GM21367 (cell line): ENCODE measurements at regions not wholly inside any gene's neighbourhood (a gene's known extent, or its start where the extent isn't known, plus 50 kb on each side); places are given as distances from the start of the nearest gene placed in this dataset.
A peak's percentile ranks its signal among the peaks of the same experiment; 100 is the strongest.

Experiments
- ATAC-seq: cut with Tn5 transposase; IDR thresholded peaks from one replicate; pipeline ENCODE4 v1.9.1; 2021; ENCODE audit not compliant: unreplicated experiment

GRCh38 chr10:61157182-61157581 lies 213.2 kb upstream of the RHOBTB1 start:
- ATAC-seq, result no peak

GRCh38 chr10:61153771-61154170 lies 209.8 kb upstream of the RHOBTB1 start:
- no peak for ATAC-seq

GRCh38 chr10:61151059-61151458 lies 207.1 kb upstream of the RHOBTB1 start:
- no peak for ATAC-seq

GRCh38 chr10:61148451-61148850 lies 204.5 kb upstream of the RHOBTB1 start:
- ATAC-seq, result no peak

DNA sequence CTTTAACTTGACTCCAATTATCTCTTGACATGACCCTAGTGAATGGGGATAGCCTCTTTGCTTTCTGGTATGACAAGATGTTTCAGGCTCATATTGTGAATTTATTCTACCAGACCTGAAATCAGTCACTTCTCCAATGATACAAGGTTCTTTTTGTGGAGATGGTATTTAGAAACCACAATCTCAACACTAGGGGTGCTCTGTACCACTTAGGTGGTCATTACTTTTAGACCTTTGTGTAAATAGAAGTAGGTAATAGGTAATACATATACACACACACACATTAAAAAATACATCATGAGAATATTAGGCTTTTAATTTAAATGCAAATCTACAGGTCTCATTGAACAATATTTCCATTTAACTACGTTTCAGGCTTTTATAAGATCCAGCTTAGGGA lies 199.0 kb upstream of the RHOBTB1 start:
- no peak for ATAC-seq

GRCh38 chr10:61140765-61141392 lies 196.9 kb upstream of the RHOBTB1 start:
- ATAC-seq, result peak; percentile 57

DNA sequence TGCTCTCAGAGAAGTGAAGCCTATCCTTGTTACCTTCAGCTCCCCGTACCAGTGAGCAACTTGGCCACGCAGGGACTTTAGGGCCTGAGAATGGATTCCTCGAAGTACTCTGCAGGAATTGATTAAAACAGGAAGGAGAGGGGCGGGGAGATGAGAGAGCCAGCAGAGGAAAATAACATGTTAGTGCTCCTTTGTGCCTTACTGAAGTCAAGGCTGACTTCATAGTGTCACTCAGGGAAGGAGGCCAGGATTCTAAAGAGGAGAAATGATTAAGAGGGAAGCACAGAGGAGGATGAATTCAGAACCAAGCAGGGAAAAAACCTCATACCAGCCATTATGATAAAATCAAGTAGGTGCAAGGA lies 195.6 kb upstream of the RHOBTB1 start:
- ATAC-seq, result no peak

DNA sequence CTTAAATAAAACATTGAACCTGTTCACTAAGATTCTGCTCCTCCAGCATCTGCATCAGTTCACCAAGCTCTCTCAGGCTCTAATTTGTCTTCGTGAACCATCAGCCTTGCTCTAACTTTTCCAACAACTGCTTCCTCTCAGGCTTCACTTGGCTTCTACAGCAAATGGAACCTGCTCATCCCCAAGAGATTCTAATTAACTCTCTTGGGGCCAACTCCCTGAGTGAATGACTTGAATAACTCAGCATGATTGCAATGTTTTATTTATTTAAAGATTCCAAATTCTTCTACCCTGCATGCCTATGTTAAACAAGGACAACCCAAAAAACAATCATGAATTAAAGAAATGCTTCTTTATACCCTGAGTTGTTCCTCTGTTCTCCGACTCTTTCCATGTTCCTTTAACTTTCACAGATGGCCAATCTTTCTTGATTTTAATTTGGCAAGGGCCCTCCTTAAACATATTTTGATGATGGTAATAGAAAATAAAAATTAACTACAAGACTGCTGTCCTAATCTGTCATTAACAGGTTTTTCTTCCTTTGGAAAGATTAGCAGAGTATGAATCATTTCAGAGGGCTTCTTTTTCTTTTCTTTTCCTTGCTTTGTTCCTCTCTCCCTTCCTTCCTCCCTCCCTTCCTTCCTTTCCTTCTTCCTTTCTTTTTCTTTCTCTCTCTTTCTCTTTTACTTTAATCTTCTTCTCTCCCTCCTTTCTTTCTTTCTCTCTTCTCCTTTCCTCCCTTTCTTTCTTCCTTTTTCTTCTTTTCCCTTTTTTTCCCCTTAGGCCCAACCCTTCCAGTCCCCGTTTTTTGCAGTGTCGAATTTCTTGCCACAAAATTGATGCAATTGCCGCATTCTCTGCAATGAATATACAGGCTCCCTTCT lies 195.0 kb upstream of the RHOBTB1 start:
- ATAC-seq, result no peak

DNA sequence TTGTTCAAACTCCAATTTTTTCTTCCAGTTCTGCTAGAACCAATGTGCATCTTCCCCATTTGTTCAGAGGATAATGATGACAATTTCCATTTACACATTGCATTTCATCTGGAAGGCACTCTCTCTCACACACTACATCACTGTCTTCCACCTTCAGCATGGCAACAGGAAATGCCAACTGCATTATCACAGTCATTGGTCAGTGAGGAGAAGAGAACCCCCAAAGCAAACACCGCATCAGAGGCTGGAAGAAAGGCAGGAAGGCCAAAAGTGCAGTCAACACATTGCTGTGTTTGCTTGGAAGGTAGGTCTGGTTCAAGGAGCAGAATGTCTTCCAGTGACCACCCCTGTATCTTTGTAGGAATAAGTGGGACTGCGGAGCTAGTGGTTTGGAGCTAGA lies 192.2 kb upstream of the RHOBTB1 start:
- ATAC-seq, result no peak

DNA sequence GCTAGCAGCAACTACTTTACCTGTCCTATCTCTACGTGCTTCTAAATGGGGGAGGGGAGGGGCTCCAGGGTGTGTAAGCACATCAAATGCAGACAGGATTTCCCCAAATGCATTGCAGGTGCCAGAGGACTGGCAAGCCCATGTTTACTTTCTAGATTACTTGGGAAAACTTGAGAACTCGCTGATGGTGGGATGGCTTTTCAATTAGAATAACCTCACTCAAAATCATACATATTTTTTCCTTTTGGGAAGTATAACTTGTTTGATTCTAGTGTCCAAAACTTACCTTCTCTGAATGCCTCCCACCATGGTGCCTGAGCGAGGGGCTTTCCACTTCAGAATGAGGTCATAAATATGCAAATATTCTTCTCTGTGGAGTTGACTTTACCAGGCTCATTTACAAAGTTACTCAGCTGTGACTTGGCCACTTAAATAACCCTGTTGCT lies 191.3 kb upstream of the RHOBTB1 start:
- ATAC-seq, result peak; percentile 93

DNA sequence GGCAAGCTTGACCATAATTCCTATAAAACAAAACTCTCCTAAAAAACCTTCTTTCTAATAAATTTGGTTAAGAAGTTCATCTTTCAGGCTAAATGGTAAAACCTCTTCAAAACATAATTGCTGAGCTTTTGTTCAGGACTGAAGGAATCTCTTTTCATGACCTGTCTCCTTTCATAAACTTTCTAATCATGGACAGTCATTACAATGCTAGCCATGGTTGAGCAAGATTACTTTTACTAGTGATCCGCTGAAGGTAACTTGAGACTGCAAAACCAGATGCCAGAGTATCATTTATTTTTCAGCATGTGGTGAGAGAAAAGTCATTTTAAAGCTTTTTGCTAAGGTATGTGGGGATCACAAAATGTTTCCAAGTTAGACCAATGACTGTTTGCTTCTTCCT lies 186.4 kb upstream of the RHOBTB1 start:
- no peak for ATAC-seq

DNA sequence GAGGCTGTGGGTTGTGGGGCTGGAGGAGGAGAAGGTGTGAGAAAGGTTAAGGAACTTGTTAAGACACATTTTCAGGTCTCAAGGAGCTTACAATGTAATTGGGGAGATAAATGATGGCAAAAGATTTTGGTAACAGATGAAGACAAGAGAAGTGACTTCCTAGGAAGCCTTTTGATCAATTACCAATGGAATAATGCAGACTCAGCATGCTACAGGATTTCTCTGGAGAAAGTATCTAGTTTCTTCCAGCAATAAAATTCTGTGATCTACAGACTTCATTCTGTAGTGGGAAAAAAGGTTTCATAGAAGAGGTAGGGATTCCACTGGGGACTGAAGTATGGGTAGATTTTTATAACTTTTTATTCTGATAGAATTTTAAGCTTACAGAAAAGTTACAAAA lies 184.2 kb upstream of the RHOBTB1 start:
- ATAC-seq, result no peak

DNA sequence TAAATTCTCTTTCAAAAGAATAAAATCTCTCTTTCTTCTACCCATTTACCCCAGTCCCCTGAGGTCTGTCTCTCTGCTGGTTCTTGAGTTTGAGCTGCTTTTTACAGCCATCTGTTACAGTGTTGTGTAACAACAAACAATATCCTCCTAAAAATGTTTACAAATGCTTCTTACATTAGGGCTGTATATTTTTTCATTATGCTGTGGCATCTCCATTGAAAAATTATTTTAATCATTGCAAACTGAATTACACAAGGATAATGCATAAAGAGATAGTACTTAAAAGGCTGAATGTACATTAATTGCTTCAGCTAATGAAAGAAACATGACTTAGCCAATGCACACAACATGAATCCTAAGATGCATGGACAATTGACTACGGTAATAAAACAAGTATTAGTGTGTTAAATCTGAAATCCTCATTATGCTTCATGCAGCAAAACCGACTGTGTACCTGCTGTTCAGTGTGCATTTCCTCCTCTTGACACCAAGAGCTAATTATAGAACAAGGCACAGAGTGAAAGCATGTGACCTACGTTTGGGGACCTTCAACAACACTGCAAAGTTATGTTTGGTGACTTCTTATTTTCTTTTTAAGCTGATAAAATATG lies 181.7 kb upstream of the RHOBTB1 start:
- peak; percentile 81 for ATAC-seq

DNA sequence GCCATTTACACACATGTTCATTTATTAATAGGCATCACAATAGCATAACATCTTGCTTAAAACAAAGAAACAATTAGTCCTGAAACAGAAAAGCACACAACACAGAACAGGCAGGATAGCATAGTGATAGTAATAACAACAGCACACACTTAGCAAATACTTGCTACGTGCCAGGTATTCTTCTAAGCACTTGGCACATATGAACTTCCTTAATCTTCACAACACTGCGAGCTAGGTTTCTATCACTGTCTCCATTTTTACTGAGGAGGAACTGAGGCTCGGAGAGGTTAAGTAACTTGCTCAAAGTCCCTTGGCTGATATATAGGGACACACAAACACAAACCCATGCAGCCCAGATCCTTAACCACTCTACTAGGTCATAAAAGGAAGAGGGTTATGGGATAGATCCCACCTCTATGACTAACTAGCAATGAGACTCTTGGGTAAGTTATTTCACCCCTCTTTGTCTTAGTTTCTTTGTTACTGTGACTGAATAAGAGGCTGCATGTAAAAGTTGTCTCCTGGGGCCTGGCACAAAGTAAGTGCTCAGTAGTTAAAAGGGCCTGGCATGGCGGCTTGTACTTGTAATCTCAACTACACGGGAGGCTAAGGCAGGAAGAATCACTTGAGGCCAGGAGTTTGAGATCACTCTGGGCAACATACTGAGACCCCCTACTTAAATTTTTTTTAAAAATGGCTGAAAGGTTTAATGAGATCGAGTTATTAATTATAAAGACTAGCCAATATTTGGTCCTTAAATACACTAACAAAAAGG lies 181.0 kb upstream of the RHOBTB1 start:
- no peak for ATAC-seq

DNA sequence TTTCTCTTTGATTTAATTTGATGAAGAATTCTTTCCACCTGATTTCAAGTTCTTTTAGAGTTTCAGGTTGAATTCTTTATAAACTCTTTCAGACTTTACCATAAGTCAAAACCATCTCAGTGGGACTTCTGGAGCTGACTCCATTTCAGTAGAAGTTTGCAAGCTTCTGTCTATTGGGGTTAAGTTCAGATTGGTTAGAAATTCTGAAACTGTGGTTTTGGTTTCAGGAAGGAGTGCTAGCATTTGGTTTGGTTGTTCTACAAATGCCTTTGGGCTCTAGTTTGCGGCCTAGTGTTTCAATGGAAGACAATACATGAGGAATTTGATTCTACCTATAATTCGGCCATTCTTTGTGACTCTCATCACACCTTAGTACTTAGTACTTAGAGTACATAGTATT lies 176.8 kb upstream of the RHOBTB1 start:
- peak; percentile 85 for ATAC-seq

DNA sequence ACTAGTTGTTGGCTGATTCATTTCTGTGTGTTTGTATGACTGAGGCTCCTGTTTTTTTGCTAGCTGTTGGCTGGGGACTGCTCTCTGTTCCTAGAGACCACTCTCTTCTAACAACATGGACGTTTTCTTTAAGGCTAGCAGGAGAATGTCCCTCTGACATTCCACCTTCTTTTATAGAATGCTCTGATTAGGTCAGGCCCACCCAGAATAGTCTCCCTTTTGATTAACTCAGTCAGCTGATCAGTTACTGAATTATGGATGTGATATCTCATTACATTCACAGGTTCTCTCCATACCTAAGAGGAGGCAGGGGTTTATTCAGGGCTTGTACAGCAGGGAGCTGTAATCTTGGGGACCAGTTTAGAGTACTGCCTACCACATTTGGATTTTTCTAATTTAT lies 175.6 kb upstream of the RHOBTB1 start:
- ATAC-seq, result no peak

- no peak for ATAC-seq
Observed at GRCh38 chr10:61115897-61116296, 171.9 kb upstream of the RHOBTB1 start.

GRCh38 chr10:61112771-61113170 lies 168.8 kb upstream of the RHOBTB1 start:
- ATAC-seq, result no peak

DNA sequence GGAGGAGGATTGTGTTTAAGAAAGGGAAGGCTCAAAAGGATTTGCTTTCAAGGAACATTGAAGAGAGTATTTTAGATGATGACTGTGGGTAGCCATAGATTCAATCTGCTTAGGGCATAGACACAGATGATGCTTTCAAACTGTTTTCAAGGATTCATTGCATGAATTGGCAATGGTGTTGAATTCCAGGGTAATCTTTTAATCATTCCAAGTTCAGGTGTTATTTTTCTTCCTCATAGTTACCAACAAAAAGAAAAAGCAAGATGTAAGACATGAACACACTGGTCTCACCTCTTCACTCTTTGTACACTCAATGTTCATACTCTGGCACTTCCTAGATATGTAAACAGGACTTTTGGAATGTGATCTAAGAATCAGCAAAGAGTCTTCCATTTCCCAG lies 167.0 kb upstream of the RHOBTB1 start:
- ATAC-seq, result no peak

DNA sequence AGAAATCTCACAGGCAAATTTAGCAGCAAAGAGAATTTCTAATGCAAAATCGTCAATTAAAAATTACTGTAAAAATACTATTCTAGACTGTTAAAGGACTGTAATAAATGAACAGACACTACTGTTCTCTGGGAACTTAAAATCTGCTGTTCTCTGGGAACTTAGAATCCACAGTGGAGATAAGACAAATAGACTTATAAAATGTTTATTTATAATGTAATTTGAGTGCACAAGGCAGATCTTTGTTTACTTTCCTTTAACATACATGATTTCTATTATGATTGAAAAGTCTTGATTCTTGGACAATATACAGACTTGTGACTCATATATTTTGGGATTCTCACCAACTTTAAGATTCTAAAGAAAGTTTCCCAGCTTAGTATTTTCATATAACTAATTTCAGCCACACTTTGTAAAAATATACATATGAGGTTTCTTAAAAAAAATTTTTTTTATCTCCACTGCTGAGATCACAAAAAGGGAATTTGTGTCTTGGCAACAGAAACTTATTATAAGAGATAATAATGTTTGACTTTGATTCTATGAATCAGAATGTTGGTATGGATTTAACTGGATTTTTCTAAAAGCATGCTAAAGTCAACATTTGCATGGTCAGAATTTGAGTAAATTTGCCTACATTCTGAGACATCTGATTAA lies 166.3 kb upstream of the RHOBTB1 start:
- ATAC-seq, result no peak

- ATAC-seq, result no peak
Observed at GRCh38 chr10:61108915-61109314, 164.9 kb upstream of the RHOBTB1 start.
